HL-60 (cell line): ENCODE measurements at regions not wholly inside any gene's neighbourhood (a gene's known extent, or its start where the extent isn't known, plus 50 kb on each side); places are given as distances from the start of the nearest gene placed in this dataset.

ENCODE experiments used
- DNase-seq, 2 experiments: peaks; one replicate each; pipeline ENCODE4 v3.0.0-alpha.2; 2010 to 2020; ENCODE audit warnings: low read depth in 1 of 2, low spot score in 1 of 2
- H3K27ac ChIP-seq: fragments of 250-450 bp; sonication (Bioruptor Pico); replicated peaks from 2 replicates; pipeline ENCODE4 v1.5.1; 2020; ENCODE audit warnings: mild to moderate bottlenecking, moderate library complexity
- H3K27me3 ChIP-seq: fragments of 250-450 bp; sonication (Bioruptor Pico); 2 replicates; pipeline ENCODE4 v1.5.1; 2021; ENCODE audit warnings: mild to moderate bottlenecking, moderate library complexity; ENCODE audit not compliant: insufficient read depth, poor library complexity, severe bottlenecking
- H3K4me3 ChIP-seq: replicated peaks from 2 replicates; pipeline ENCODE4 v1.5.1; 2011; ENCODE audit warnings: mild to moderate bottlenecking, control low read depth, low read length; ENCODE audit not compliant: insufficient read depth
- CTCF ChIP-seq: IDR thresholded peaks from one replicate; pipeline ENCODE4 v1.5.1; 2011; ENCODE audit warnings: low read length, control low read depth, inconsistent platforms; ENCODE audit not compliant: insufficient read depth
- GABPA ChIP-seq: IDR thresholded peaks from 2 replicates; pipeline ENCODE4 v1.6.1; 2012; ENCODE audit warnings: low read depth
- POLR2AphosphoS5 ChIP-seq: IDR thresholded peaks from 2 replicates; pipeline ENCODE4 v1.6.1; 2012; ENCODE audit warnings: low read depth
- REST ChIP-seq: IDR thresholded peaks from 2 replicates; pipeline ENCODE4 v1.6.1; 2012; ENCODE audit warnings: low read depth; ENCODE audit not compliant: insufficient replicate concordance
- SPI1 ChIP-seq: IDR thresholded peaks from 2 replicates; pipeline ENCODE4 v1.6.1; 2012; ENCODE audit warnings: low read depth, mild to moderate bottlenecking, borderline replicate concordance

GRCh38 chr6:103629613-103630012 lies 1230.1 kb downstream of the HACE1 start:
- Histone ChIP-seq H3K27me3 (no peaks in the 10 kb centered on the region), H3K4me3 (no peak overlapping the region), H3K27ac (no peak overlapping the region)
- TF ChIP-seq POLR2AphosphoS5 (no peak), CTCF (no peak), REST (no peak), SPI1 (no peak), GABPA (no peak)
- no peak for DNase-seq

- Histone ChIP-seq H3K27ac (no peak overlapping the region), H3K27me3 (no peaks in the 10 kb centered on the region), H3K4me3 (no peak overlapping the region)
- no peak for TF ChIP-seq POLR2AphosphoS5
- TF ChIP-seq SPI1 = no peak
- TF ChIP-seq CTCF = no peak
- no peak for TF ChIP-seq REST
- TF ChIP-seq GABPA = no peak
- peak in 1 of 2 experiments; percentile 2 for DNase-seq
These were observed 1242.1 kb downstream of the HACE1 start for GRCh38 chr6:103617642-103618041.

GRCh38 chr6:103587722-103588121 lies 1272.0 kb downstream of the HACE1 start:
- no peak for TF ChIP-seq GABPA
- no peak for TF ChIP-seq CTCF
- TF ChIP-seq REST = no peak
- no peak for TF ChIP-seq POLR2AphosphoS5
- no peak for TF ChIP-seq SPI1
- Histone ChIP-seq H3K4me3 (no peak overlapping the region), H3K27me3 (no peaks in the 10 kb centered on the region), H3K27ac (no peak overlapping the region)
- DNase-seq = no peak
